Keratinocyte (primary cell): ENCODE measurements at regions not wholly inside any gene's neighbourhood (a gene's known extent, or its start where the extent isn't known, plus 50 kb on each side); places are given as distances from the start of the nearest gene placed in this dataset.
A peak's percentile ranks its signal among the peaks of the same experiment; 100 is the strongest.

Experiments
- EZH2 ChIP-seq: IDR thresholded peaks from one replicate; pipeline ENCODE4 v1.6.1; 2012; ENCODE audit warnings: inconsistent platforms, mild to moderate bottlenecking, low read length, moderate library complexity
- TF ChIP-seq, protein P1 (sequence below), 3 experiments: IDR thresholded peaks in 1 of 3; conservative IDR thresholded peaks in 1 of 3; optimal IDR thresholded peaks in 1 of 3; 2 replicates in 2 of 3; 3 replicates in 1 of 3; pipeline versions ENCODE3 to v1.5.1; 2011; ENCODE audit warnings: low read length in 3 of 3, mild to moderate bottlenecking in 3 of 3, moderate library complexity in 2 of 3, control low read depth in 1 of 3, inconsistent platforms in 1 of 3; ENCODE audit not compliant: insufficient read depth in 2 of 3; ENCODE audit errors: extremely low read depth in 1 of 3

DNA sequence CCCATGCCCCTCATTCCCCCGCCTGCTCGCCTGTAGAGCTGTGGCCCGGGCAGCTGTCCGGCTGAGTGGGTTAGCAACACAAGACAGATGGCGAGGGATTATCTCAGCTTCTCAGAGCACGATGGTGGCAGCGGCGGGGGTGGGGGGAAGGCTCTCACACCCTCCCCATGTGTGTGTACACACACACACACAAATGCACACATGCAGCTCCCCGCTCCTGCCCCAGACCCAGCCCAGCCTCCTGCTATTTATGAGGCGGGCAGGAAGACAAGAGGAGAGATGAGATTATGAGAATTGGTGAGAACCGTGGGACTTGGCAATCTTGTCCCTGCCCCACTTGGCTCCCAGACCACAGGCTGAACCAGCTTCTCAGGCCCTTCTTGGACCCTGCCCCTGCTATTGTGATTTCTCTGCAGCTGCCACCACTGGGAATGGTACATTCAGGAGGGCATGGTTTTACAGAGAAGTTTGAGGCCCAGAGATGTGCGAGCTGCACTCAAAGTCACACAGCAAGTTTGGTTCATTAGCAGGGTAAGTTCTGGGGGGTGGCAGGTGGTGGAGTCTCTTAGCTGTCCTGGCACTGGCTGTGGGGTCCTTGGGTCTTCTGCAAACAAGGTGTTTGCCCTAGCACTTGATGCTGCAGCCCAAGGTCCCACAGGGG lies 51.0 kb upstream of the PSD2 start:
- TF ChIP-seq, protein P1, sequence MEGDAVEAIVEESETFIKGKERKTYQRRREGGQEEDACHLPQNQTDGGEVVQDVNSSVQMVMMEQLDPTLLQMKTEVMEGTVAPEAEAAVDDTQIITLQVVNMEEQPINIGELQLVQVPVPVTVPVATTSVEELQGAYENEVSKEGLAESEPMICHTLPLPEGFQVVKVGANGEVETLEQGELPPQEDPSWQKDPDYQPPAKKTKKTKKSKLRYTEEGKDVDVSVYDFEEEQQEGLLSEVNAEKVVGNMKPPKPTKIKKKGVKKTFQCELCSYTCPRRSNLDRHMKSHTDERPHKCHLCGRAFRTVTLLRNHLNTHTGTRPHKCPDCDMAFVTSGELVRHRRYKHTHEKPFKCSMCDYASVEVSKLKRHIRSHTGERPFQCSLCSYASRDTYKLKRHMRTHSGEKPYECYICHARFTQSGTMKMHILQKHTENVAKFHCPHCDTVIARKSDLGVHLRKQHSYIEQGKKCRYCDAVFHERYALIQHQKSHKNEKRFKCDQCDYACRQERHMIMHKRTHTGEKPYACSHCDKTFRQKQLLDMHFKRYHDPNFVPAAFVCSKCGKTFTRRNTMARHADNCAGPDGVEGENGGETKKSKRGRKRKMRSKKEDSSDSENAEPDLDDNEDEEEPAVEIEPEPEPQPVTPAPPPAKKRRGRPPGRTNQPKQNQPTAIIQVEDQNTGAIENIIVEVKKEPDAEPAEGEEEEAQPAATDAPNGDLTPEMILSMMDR (optimal IDR thresholded peaks at IDR 0.05 in 1 of 3, IDR thresholded peaks at IDR 0.05 in 1 of 3, conservative IDR thresholded peaks at IDR 0.05 in 1 of 3; ENCODE audit: extremely low read depth in 1 of 3, insufficient read depth in 2 of 3, low read length in 3 of 3) = no peak
- peak; percentile 31 for TF ChIP-seq EZH2
